Keratinocyte (primary cell): ENCODE measurements at regions not wholly inside any gene's neighbourhood (a gene's known extent, or its start where the extent isn't known, plus 50 kb on each side); places are given as distances from the start of the nearest gene placed in this dataset.

Experiments
- CTCF ChIP-seq, 3 experiments: IDR thresholded peaks in 1 of 3; conservative IDR thresholded peaks in 1 of 3; optimal IDR thresholded peaks in 1 of 3; 2 replicates in 2 of 3; 3 replicates in 1 of 3; pipeline versions ENCODE3 to v1.5.1; 2011; ENCODE audit warnings: low read length in 3 of 3, mild to moderate bottlenecking in 3 of 3, moderate library complexity in 2 of 3, control low read depth in 1 of 3, inconsistent platforms in 1 of 3; ENCODE audit not compliant: insufficient read depth in 2 of 3; ENCODE audit errors: extremely low read depth in 1 of 3
- EZH2 ChIP-seq: IDR thresholded peaks from one replicate; pipeline ENCODE4 v1.6.1; 2012; ENCODE audit warnings: inconsistent platforms, mild to moderate bottlenecking, low read length, moderate library complexity

- no peak for TF ChIP-seq EZH2
- TF ChIP-seq CTCF (optimal IDR thresholded peaks at IDR 0.05 in 1 of 3, IDR thresholded peaks at IDR 0.05 in 1 of 3, conservative IDR thresholded peaks at IDR 0.05 in 1 of 3; ENCODE audit: extremely low read depth in 1 of 3, insufficient read depth in 2 of 3, low read length in 3 of 3), result no peak
These were observed 84.1 kb upstream of the ABCC4 start for GRCh38 chr13:95385373-95385772.
